ENCODE measurements at regions not wholly inside any gene's neighbourhood (a gene's known extent, or its start where the extent isn't known, plus 50 kb on each side); places are given as distances from the start of the nearest gene placed in this dataset.
"Not testable (repeated sequence)": the region's sequence is repeated elsewhere in the genome, so short reads cannot be mapped to it uniquely, and the experiment has no call there.

DNA sequence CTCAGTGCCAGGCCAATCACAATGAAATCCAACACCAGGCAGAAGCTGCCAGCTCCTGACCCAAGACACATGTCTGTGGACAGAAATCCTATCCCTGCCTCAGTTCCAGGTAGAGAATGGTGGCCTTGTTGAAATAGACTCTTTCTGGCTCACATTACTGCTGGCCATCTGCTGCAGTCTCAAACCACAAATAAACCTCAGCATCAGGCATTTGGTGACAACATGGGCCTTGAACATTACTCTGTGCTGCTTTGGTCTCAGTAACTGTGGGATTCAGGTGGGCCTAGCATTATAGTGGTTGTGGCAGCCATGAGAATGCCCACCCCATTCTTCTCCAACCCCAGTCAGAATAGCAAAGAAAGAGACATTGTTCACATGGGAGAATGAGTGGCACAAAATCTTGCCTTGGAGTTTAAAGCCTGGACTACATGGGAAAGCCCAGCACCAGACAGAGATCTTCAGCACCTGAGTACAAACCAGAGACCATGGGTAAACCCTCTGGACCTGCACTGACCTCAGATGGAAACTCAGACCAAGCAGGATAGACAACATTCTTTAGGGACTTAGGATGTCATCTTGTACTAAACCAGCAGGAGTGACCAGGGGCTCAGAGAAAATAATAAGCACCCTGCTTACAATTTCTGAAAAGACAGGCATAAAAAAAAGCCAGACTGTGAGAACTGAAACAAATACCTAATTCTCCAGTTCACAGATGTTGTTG lies 50.4 kb upstream of the TRAM1L1 start:
- no peaks in the 10 kb centered on the region for H3K27me3 Mint-ChIP-seq
- DNase-seq (no peak), ATAC-seq (replicated peaks in 1 of 4) (no peak)
- no peaks in the 10 kb centered on the region for H3K4me1 Mint-ChIP-seq
- peaks cover 14 to 30% (median 14%) of the 10 kb centered on the region in 3 donors for H3K9me3 Mint-ChIP-seq
- POLR2A ChIA-PET, result interaction anchor here in 1 of 2 donors (0.7 kb wide), 1 partner anchor 863 kb away, joined by 3 read pairs; no protein-coding TSS in a partner anchor
- H3K4me3 Mint-ChIP-seq, result no peak overlapping the region
- H3K4me1 ChIP-seq (ENCODE audit: control insufficient read depth in 1 of 2, extremely low read depth in 1 of 2, insufficient read depth in 2 of 2, low read length in 2 of 2), result no peaks in the 10 kb centered on the region
- no peak overlapping the region for H3K4me3 ChIP-seq (ENCODE audit: control insufficient read depth in 1 of 2, extremely low read depth in 1 of 2, low read length in 1 of 2)
- no peak overlapping the region for H3K27ac Mint-ChIP-seq
- H3K9me3 ChIP-seq, result no peaks in the 10 kb centered on the region
- no peaks in the 10 kb centered on the region for H3K27me3 ChIP-seq (replicated peaks in 1 of 2; ENCODE audit: control insufficient read depth in 2 of 2, extremely low read depth in 1 of 2, insufficient read depth in 2 of 2, low read length in 1 of 2)
- H3K27ac ChIP-seq (ENCODE audit: low read length), result no peak overlapping the region
- no peaks in the 10 kb centered on the region for H3K36me3 ChIP-seq (ENCODE audit: control insufficient read depth in 2 of 2, extremely low read depth in 1 of 2, insufficient read depth in 1 of 2, low read length in 1 of 2)
- H3K36me3 Mint-ChIP-seq, result no peaks in the 10 kb centered on the region
- CTCF ChIA-PET, result no interaction called here

DNA sequence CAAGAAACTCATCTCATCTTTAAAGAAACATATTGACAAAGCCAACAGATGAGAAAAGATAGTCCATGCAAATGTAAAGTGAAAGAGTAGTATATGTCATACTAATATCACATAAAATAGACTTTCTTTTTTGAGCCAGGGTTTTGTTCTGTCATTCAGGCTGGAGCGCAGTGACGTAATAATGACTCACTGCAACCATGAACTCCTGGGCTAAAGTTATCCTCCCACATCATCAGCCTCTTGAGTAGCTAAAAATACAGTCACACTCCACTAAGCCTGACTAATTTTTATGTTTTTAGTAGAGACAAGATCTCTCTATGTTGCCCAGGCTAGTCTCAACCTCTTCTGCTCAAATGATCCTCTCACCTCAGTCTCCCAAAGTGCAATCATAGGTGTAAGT lies 51.8 kb upstream of the TRAM1L1 start:
- DNase-seq, result no peak
- no peak overlapping the region for H3K27ac Mint-ChIP-seq
- H3K27ac ChIP-seq (ENCODE audit: low read length), result no peak overlapping the region
- H3K4me3 Mint-ChIP-seq, result no peak overlapping the region
- no peaks in the 10 kb centered on the region for H3K36me3 Mint-ChIP-seq
- ChIA-PET POLR2A (no interaction called here), CTCF (no interaction called here)
- no peak overlapping the region for H3K4me3 ChIP-seq (ENCODE audit: control insufficient read depth in 1 of 2, extremely low read depth in 1 of 2, low read length in 1 of 2)
- no peaks in the 10 kb centered on the region for H3K27me3 Mint-ChIP-seq
- H3K9me3 Mint-ChIP-seq, result peaks cover 14 to 35% (median 18%) of the 10 kb centered on the region in 3 donors
- no peaks in the 10 kb centered on the region for H3K4me1 Mint-ChIP-seq
- no peaks in the 10 kb centered on the region for H3K36me3 ChIP-seq (ENCODE audit: control insufficient read depth in 2 of 2, extremely low read depth in 1 of 2, insufficient read depth in 1 of 2, low read length in 1 of 2)
- 87% methylated on average over 2 of the region's 2 CpGs for WGBS (ENCODE audit: insufficient coverage)
- H3K9me3 ChIP-seq, result no peaks in the 10 kb centered on the region
- ATAC-seq (replicated peaks in 1 of 4), result no peak
- H3K4me1 ChIP-seq (ENCODE audit: control insufficient read depth in 1 of 2, extremely low read depth in 1 of 2, insufficient read depth in 2 of 2, low read length in 2 of 2), result no peaks in the 10 kb centered on the region
- H3K27me3 ChIP-seq (replicated peaks in 1 of 2; ENCODE audit: control insufficient read depth in 2 of 2, extremely low read depth in 1 of 2, insufficient read depth in 2 of 2, low read length in 1 of 2), result no peaks in the 10 kb centered on the region

DNA sequence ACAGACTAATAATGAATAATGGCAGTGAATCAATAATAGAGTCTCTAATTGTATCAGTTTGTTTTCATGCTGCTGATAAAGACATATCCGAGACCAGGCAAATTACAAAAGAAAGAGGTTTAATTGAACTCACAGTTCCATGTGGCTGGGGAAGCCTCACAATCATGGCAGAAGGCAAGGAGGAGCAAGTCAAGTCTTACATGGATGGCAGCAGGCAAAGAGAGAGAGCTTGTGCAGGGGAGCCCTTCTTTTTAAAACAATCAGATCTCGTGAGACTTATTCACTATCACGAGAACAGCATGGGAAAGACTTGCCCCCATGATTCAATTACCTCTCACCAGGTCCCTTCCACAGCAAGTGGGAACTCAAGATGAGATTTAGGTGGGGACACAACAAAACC lies 53.4 kb upstream of the TRAM1L1 start:
- H3K27me3 ChIP-seq (replicated peaks in 1 of 2; ENCODE audit: control insufficient read depth in 2 of 2, extremely low read depth in 1 of 2, insufficient read depth in 2 of 2, low read length in 1 of 2); H3K4me3 Mint-ChIP-seq; H3K27me3 Mint-ChIP-seq; H3K4me3 ChIP-seq (ENCODE audit: control insufficient read depth in 1 of 2, extremely low read depth in 1 of 2, low read length in 1 of 2); H3K27ac ChIP-seq (ENCODE audit: low read length); H3K27ac Mint-ChIP-seq; H3K36me3 Mint-ChIP-seq; H3K4me1 ChIP-seq (ENCODE audit: control insufficient read depth in 1 of 2, extremely low read depth in 1 of 2, insufficient read depth in 2 of 2, low read length in 2 of 2); ATAC-seq (replicated peaks in 1 of 4); H3K36me3 ChIP-seq (ENCODE audit: control insufficient read depth in 2 of 2, extremely low read depth in 1 of 2, insufficient read depth in 1 of 2, low read length in 1 of 2); DNase-seq; CTCF ChIA-PET; POLR2A ChIA-PET; H3K4me1 Mint-ChIP-seq; H3K9me3 ChIP-seq: not testable (repeated sequence)
- H3K9me3 Mint-ChIP-seq, result peaks cover 14 to 31% (median 18%) of the 10 kb centered on the region in 3 donors
- 67% methylated on average over 1 of the region's 3 CpGs for WGBS (ENCODE audit: insufficient coverage)

DNA sequence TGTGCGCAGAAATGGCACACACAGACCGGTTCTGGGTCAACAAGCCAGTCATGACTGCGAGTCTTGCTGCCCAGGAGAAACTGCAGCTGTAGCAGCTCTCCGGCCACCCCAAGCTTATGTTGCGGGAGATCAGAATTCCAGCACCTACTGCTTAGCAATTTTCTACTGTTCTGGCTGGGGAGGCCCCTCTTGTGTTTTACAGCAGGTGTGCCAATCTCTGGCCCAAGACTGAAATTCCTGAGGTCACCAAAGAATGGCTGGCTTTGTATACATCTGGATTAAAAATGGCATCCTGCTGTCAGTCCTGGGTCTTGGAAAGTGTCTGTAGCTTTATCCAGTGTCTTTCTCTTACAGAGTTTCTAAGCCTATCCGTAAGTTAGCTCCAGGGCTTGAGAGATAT lies 68.9 kb upstream of the TRAM1L1 start:
- WGBS (ENCODE audit: insufficient coverage), result 85% methylated on average over 5 of the region's 6 CpGs
- no peak overlapping the region for H3K27ac Mint-ChIP-seq
- no peaks in the 10 kb centered on the region for H3K27me3 ChIP-seq (replicated peaks in 1 of 2; ENCODE audit: control insufficient read depth in 2 of 2, extremely low read depth in 1 of 2, insufficient read depth in 2 of 2, low read length in 1 of 2)
- no peaks in the 10 kb centered on the region for H3K9me3 ChIP-seq
- H3K4me3 Mint-ChIP-seq, result no peak overlapping the region
- no peaks in the 10 kb centered on the region for H3K27me3 Mint-ChIP-seq
- no peaks in the 10 kb centered on the region for H3K4me1 ChIP-seq (ENCODE audit: control insufficient read depth in 1 of 2, extremely low read depth in 1 of 2, insufficient read depth in 2 of 2, low read length in 2 of 2)
- no peak overlapping the region for H3K4me3 ChIP-seq (ENCODE audit: control insufficient read depth in 1 of 2, extremely low read depth in 1 of 2, low read length in 1 of 2)
- ATAC-seq (replicated peaks in 1 of 4) (no peak), DNase-seq (no peak)
- no peaks in the 10 kb centered on the region for H3K36me3 ChIP-seq (ENCODE audit: control insufficient read depth in 2 of 2, extremely low read depth in 1 of 2, insufficient read depth in 1 of 2, low read length in 1 of 2)
- ChIA-PET POLR2A (no interaction called here), CTCF (no interaction called here)
- H3K27ac ChIP-seq (ENCODE audit: low read length), result no peak overlapping the region
- peaks cover 8 to 10% (median 9%) of the 10 kb centered on the region in 3 donors for H3K9me3 Mint-ChIP-seq
- H3K36me3 Mint-ChIP-seq, result no peaks in the 10 kb centered on the region
- H3K4me1 Mint-ChIP-seq, result no peaks in the 10 kb centered on the region

DNA sequence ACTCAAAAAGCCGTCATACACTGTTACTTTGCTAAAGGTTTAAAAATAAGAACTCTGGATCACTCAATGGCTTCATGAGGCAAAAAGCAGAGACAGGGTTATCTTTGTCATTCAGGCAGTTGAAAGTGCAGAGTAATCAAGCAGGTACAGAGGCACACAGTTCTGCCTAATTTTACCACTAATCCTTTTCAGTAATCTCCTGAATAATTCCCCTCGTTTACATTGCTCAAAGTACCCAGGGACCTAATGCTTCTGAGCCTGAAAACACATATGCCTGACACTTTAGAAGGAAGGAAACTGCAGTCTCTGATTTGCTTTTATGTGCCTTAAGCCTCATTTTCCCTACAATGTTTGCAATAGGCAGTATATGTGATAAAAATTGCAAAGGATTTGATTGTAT lies 71.4 kb upstream of the TRAM1L1 start:
- H3K4me1 ChIP-seq (ENCODE audit: control insufficient read depth in 1 of 2, extremely low read depth in 1 of 2, insufficient read depth in 2 of 2, low read length in 2 of 2), result no peaks in the 10 kb centered on the region
- H3K27ac ChIP-seq (ENCODE audit: low read length), result no peak overlapping the region
- no peak overlapping the region for H3K4me3 ChIP-seq (ENCODE audit: control insufficient read depth in 1 of 2, extremely low read depth in 1 of 2, low read length in 1 of 2)
- H3K9me3 ChIP-seq, result no peaks in the 10 kb centered on the region
- ATAC-seq (replicated peaks in 1 of 4) (no peak), DNase-seq (no peak)
- Mint-ChIP-seq H3K27me3 (no peaks in the 10 kb centered on the region), H3K27ac (no peak overlapping the region), H3K36me3 (no peaks in the 10 kb centered on the region), H3K4me3 (no peak overlapping the region), H3K4me1 (no peaks in the 10 kb centered on the region), H3K9me3 (peaks cover under 1 to 5% (median 1%) of the 10 kb centered on the region in 3 donors)
- ChIA-PET POLR2A (no interaction called here), CTCF (no interaction called here)
- H3K27me3 ChIP-seq (replicated peaks in 1 of 2; ENCODE audit: control insufficient read depth in 2 of 2, extremely low read depth in 1 of 2, insufficient read depth in 2 of 2, low read length in 1 of 2), result no peaks in the 10 kb centered on the region
- no peaks in the 10 kb centered on the region for H3K36me3 ChIP-seq (ENCODE audit: control insufficient read depth in 2 of 2, extremely low read depth in 1 of 2, insufficient read depth in 1 of 2, low read length in 1 of 2)
- 100% methylated on average over 1 of the region's 2 CpGs for WGBS (ENCODE audit: insufficient coverage)

DNA sequence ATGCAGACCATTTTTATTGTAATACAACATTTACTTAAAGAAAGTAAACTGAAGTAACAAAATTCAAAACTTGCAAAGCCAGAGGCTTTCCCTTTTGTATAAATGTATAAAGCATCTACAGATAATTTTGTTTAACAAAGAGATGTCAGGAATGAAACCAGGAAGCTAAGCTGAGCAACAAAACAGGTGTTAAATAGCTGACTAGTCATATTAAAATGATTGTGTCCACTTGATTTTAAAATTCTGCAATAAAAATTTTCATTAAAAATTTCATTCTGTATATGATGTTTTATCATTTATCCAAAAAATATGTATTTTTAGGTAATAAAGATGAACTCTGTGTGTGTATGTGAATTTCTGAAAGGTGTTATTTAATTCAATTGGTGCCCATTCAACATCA lies 72.0 kb upstream of the TRAM1L1 start:
- H3K9me3 Mint-ChIP-seq, result peaks cover 0 to 5% (median 0%) of the 10 kb centered on the region in 3 donors
- ChIA-PET POLR2A (interaction anchor here in 1 of 2 donors (0.6 kb wide), 1 partner anchor 1950 kb away, joined by 3 read pairs; no protein-coding TSS in a partner anchor), CTCF (no interaction called here)
- Histone ChIP-seq H3K9me3 (no peaks in the 10 kb centered on the region), H3K4me1 (ENCODE audit: control insufficient read depth in 1 of 2, extremely low read depth in 1 of 2, insufficient read depth in 2 of 2, low read length in 2 of 2) (no peaks in the 10 kb centered on the region), H3K27ac (ENCODE audit: low read length) (no peak overlapping the region), H3K36me3 (ENCODE audit: control insufficient read depth in 2 of 2, extremely low read depth in 1 of 2, insufficient read depth in 1 of 2, low read length in 1 of 2) (no peaks in the 10 kb centered on the region), H3K4me3 (ENCODE audit: control insufficient read depth in 1 of 2, extremely low read depth in 1 of 2, low read length in 1 of 2) (no peak overlapping the region), H3K27me3 (replicated peaks in 1 of 2; ENCODE audit: control insufficient read depth in 2 of 2, extremely low read depth in 1 of 2, insufficient read depth in 2 of 2, low read length in 1 of 2) (no peaks in the 10 kb centered on the region)
- no peak overlapping the region for H3K4me3 Mint-ChIP-seq
- H3K27ac Mint-ChIP-seq, result no peak overlapping the region
- DNase-seq (no peak), ATAC-seq (replicated peaks in 1 of 4) (no peak)
- no peaks in the 10 kb centered on the region for H3K27me3 Mint-ChIP-seq
- no peaks in the 10 kb centered on the region for H3K4me1 Mint-ChIP-seq
- H3K36me3 Mint-ChIP-seq, result no peaks in the 10 kb centered on the region

DNA sequence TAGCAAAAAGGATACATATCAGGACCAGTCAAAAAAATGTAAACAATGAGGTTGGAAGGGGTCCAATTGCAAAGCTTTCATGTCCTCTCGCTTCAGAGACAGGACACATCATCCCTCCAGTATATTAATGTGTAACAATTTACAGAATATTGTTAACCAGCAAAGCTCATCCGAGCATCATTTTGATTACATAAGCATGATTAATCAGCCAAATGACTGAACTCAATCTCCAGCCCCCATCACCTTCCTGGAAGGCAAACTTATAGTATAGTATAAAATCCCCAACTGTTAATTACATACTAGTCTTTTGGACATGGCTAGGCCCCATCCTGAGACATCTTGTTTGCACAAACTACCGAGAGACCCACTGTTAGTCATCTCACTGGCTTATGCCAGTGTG lies 77.6 kb upstream of the TRAM1L1 start:
- H3K36me3 Mint-ChIP-seq, result no peaks in the 10 kb centered on the region
- H3K4me1 ChIP-seq (ENCODE audit: control insufficient read depth in 1 of 2, extremely low read depth in 1 of 2, insufficient read depth in 2 of 2, low read length in 2 of 2), result no peaks in the 10 kb centered on the region
- POLR2A ChIA-PET, result no interaction called here
- no peak overlapping the region for H3K27ac ChIP-seq (ENCODE audit: low read length)
- ATAC-seq (replicated peaks in 1 of 4) (no peak), DNase-seq (no peak)
- no peaks in the 10 kb centered on the region for H3K4me1 Mint-ChIP-seq
- peaks cover 0 to 4% (median 4%) of the 10 kb centered on the region in 3 donors for H3K9me3 Mint-ChIP-seq
- H3K27me3 Mint-ChIP-seq, result no peaks in the 10 kb centered on the region
- H3K4me3 Mint-ChIP-seq, result no peak overlapping the region
- no peak overlapping the region for H3K27ac Mint-ChIP-seq
- no CpG with 5 or more reads among the region's 3 CpGs for WGBS (ENCODE audit: insufficient coverage)
- no peaks in the 10 kb centered on the region for H3K36me3 ChIP-seq (ENCODE audit: control insufficient read depth in 2 of 2, extremely low read depth in 1 of 2, insufficient read depth in 1 of 2, low read length in 1 of 2)
- no peak overlapping the region for H3K4me3 ChIP-seq (ENCODE audit: control insufficient read depth in 1 of 2, extremely low read depth in 1 of 2, low read length in 1 of 2)
- no peaks in the 10 kb centered on the region for H3K27me3 ChIP-seq (replicated peaks in 1 of 2; ENCODE audit: control insufficient read depth in 2 of 2, extremely low read depth in 1 of 2, insufficient read depth in 2 of 2, low read length in 1 of 2)
- CTCF ChIA-PET, result no interaction called here
- no peaks in the 10 kb centered on the region for H3K9me3 ChIP-seq

All from T-cell (primary cell).